ENCODE measurements at regions not wholly inside any gene's neighbourhood (a gene's known extent, or its start where the extent isn't known, plus 50 kb on each side); places are given as distances from the start of the nearest gene placed in this dataset.

DNA sequence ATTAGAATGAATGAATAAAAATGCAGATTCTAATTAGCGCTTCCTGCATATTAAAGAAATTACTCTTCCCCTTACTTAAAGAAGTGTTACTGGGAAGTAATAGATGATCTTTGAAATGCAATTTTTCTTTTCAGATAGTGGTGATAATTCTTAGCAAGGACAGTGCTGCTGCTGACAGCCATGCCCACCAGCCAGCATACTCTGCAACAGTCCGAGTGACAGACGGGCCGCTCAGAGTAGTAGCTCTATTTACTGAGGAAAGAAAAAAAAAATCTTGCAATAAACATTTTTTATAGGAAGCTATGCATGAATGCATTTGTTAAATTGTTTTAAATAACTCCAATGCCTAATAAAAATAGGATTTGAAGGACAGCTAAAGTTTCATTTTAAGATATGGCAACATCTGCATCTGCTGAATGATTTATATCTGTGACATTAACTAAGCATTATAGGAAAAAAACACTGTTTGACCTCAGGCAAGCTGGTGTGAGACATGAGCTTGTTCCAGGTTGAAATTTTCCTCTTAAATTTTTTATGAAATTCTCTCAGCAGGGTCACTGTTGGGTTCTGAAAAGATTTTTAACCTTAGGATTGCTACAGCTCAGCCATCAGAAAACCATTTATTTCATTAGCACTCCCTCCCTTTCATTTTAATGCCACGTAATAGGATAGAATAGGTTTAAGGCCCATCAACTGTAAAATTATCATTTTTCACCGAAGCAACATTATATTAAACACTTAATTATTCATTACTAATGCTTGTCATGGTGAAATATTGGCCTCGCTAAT lies 393.8 kb downstream of the DCDC2C start:
- Histone ChIP-seq H2AFZ (ENCODE audit: control insufficient read depth, low read depth, low read length) (no peak overlapping the region), H3K27me3 (replicated peaks in 1 of 2; ENCODE audit: control insufficient read depth in 2 of 2, insufficient read depth in 2 of 2, low read length in 1 of 2) (no peaks in the 10 kb centered on the region; a peak in 1 of 4 replicates), H3K4me3 (no peak overlapping the region), H3K9ac (ENCODE audit: control insufficient read depth, insufficient read depth, low read length) (no peak overlapping the region), H3K4me1 (ENCODE audit: control insufficient read depth, insufficient read depth, low read length) (no peaks in the 10 kb centered on the region), H3K36me3 (ENCODE audit: control insufficient read depth in 2 of 2, insufficient read depth in 2 of 2, low read length in 1 of 2) (no peaks in the 10 kb centered on the region), H3K27ac (ENCODE audit: control insufficient read depth, insufficient read depth) (no peak overlapping the region), H3K9me3 (replicated peaks; ENCODE audit: control insufficient read depth, insufficient read depth, low read length) (no peaks in the 10 kb centered on the region), H4K20me1 (ENCODE audit: control insufficient read depth, insufficient read depth) (no peaks in the 10 kb centered on the region), H3K4me2 (ENCODE audit: control insufficient read depth, insufficient read depth) (no peak overlapping the region), H3K79me2 (ENCODE audit: control insufficient read depth, insufficient read depth, low read length) (no peaks in the 10 kb centered on the region)
- ChIA-PET RAD21 (ENCODE audit: unreplicated experiment) (no interaction called here), POLR2A (no interaction called here), SMC1A (ENCODE audit: uncharacterized antibody, unreplicated experiment) (no interaction called here), CTCF (no interaction called here)
- ATAC-seq = no peak
- WGBS (ENCODE audit: insufficient coverage, insufficient replicate concordance, low lambda C conversion rate, missing lambda C conversion rate) = 24% methylated on average over 7 of the region's 7 CpGs
- in situ Hi-C loops (cut with MboI) (no loop called here), intact Hi-C loops (cut with micrococcal nuclease; ENCODE audit: unreplicated experiment) (no loop called here)
- DNase-seq (ENCODE audit: low read depth, low spot score) = no peak
- TF ChIP-seq SP1 (IDR thresholded peaks at IDR 0.05; ENCODE audit: low read depth, low read length) (no peak), RELB (IDR thresholded peaks at IDR 0.05; ENCODE audit: low read depth) (no peak), ZNF207 (IDR thresholded peaks at IDR 0.05; ENCODE audit: borderline replicate concordance) (no peak), SUZ12 (IDR thresholded peaks at IDR 0.05; ENCODE audit: unreplicated experiment) (no peak)
- no peak for FAIRE-seq
- BruUV-seq (replicated peaks) = no TSS peak

- H3K4me2 ChIP-seq (ENCODE audit: control insufficient read depth, insufficient read depth) = no peak overlapping the region
- no peaks in the 10 kb centered on the region for H3K36me3 ChIP-seq (ENCODE audit: control insufficient read depth in 2 of 2, insufficient read depth in 2 of 2, low read length in 1 of 2)
- ChIA-PET SMC1A (ENCODE audit: uncharacterized antibody, unreplicated experiment) (no interaction called here), RAD21 (ENCODE audit: unreplicated experiment) (no interaction called here), CTCF (no interaction called here), POLR2A (no interaction called here)
- no peak for FAIRE-seq
- 0% methylated on average over 5 of the region's 5 CpGs for WGBS (ENCODE audit: insufficient coverage, insufficient replicate concordance, low lambda C conversion rate, missing lambda C conversion rate)
- no peak for ATAC-seq
- no peaks in the 10 kb centered on the region for H4K20me1 ChIP-seq (ENCODE audit: control insufficient read depth, insufficient read depth)
- H3K9ac ChIP-seq (ENCODE audit: control insufficient read depth, insufficient read depth, low read length) = no peak overlapping the region
- intact Hi-C loops (cut with micrococcal nuclease; ENCODE audit: unreplicated experiment) (no loop called here), in situ Hi-C loops (cut with MboI) (no loop called here)
- H3K79me2 ChIP-seq (ENCODE audit: control insufficient read depth, insufficient read depth, low read length) = no peaks in the 10 kb centered on the region
- no peak overlapping the region for H2AFZ ChIP-seq (ENCODE audit: control insufficient read depth, low read depth, low read length)
- no peaks in the 10 kb centered on the region; a peak in 1 of 4 replicates for H3K27me3 ChIP-seq (replicated peaks in 1 of 2; ENCODE audit: control insufficient read depth in 2 of 2, insufficient read depth in 2 of 2, low read length in 1 of 2)
- TF ChIP-seq ZNF24 (IDR thresholded peaks at IDR 0.05) (no peak), SMAD5 (IDR thresholded peaks at IDR 0.05; ENCODE audit: low read depth) (no peak), STAT3 (IDR thresholded peaks at IDR 0.05; ENCODE audit: low read depth, low read length) (no peak), PAX8 (IDR thresholded peaks at IDR 0.05) (no peak), BCL11A (IDR thresholded peaks at IDR 0.05; ENCODE audit: low read depth, low read length) (no peak), NBN (IDR thresholded peaks at IDR 0.05) (no peak), SMAD1 (IDR thresholded peaks at IDR 0.05; ENCODE audit: low read depth, partially characterized antibody) (no peak), RB1 (IDR thresholded peaks at IDR 0.05; ENCODE audit: borderline replicate concordance) (no peak), JUNB (IDR thresholded peaks at IDR 0.05) (no peak), KLF5 (IDR thresholded peaks at IDR 0.05; ENCODE audit: partially characterized antibody) (no peak), KAT2A (conservative IDR thresholded peaks at IDR 0.05; ENCODE audit: control insufficient read depth, low read depth, low read length) (no peak)
- TF ChIP-seq, protein P1, sequence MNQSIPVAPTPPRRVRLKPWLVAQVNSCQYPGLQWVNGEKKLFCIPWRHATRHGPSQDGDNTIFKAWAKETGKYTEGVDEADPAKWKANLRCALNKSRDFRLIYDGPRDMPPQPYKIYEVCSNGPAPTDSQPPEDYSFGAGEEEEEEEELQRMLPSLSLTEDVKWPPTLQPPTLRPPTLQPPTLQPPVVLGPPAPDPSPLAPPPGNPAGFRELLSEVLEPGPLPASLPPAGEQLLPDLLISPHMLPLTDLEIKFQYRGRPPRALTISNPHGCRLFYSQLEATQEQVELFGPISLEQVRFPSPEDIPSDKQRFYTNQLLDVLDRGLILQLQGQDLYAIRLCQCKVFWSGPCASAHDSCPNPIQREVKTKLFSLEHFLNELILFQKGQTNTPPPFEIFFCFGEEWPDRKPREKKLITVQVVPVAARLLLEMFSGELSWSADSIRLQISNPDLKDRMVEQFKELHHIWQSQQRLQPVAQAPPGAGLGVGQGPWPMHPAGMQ (IDR thresholded peaks at IDR 0.05; ENCODE audit: borderline replicate concordance) = no peak
- no peak for DNase-seq (ENCODE audit: low read depth, low spot score)
- BruUV-seq (replicated peaks) = no TSS peak
- no peak overlapping the region for H3K4me3 ChIP-seq
- H3K27ac ChIP-seq (ENCODE audit: control insufficient read depth, insufficient read depth) = no peak overlapping the region
- H3K4me1 ChIP-seq (ENCODE audit: control insufficient read depth, insufficient read depth, low read length) = no peaks in the 10 kb centered on the region
- H3K9me3 ChIP-seq (replicated peaks; ENCODE audit: control insufficient read depth, insufficient read depth, low read length) = no peaks in the 10 kb centered on the region
Observed at GRCh38 chr2:4098137-4098536, 394.8 kb downstream of the DCDC2C start.

All from GM12878 (cell line).